Skeletal muscle satellite cell (primary cell): ENCODE measurements at regions not wholly inside any gene's neighbourhood (a gene's known extent, or its start where the extent isn't known, plus 50 kb on each side); places are given as distances from the start of the nearest gene placed in this dataset.

Source experiments
- H3K27me3 ChIP-seq: 2 replicates; pipeline ENCODE4 v1.7.0; 2013; ENCODE audit warnings: low read length; ENCODE audit not compliant: control insufficient read depth, insufficient read depth
- H3K36me3 ChIP-seq: 2 replicates; pipeline ENCODE4 v1.7.0; 2013; ENCODE audit warnings: mild to moderate bottlenecking, control low read depth, low read length; ENCODE audit not compliant: insufficient read depth
- H3K4me1 ChIP-seq: 2 replicates; pipeline ENCODE4 v1.7.0; 2013; ENCODE audit warnings: low read length; ENCODE audit not compliant: control insufficient read depth, insufficient read depth
- H3K4me2 ChIP-seq: 2 replicates; pipeline ENCODE4 v1.7.0; 2013; ENCODE audit warnings: mild to moderate bottlenecking, low read length
- H3K4me3 ChIP-seq: 2 replicates; pipeline ENCODE4 v1.7.0; 2013; ENCODE audit warnings: low read length
- H3K9ac ChIP-seq: 2 replicates; pipeline ENCODE4 v1.7.0; 2013; ENCODE audit warnings: mild to moderate bottlenecking, low read depth, low read length, moderate library complexity
- H3K9me3 ChIP-seq: replicated peaks from 2 replicates; pipeline ENCODE4 v1.7.0; 2013; ENCODE audit warnings: mild to moderate bottlenecking, control low read depth, low read length

DNA sequence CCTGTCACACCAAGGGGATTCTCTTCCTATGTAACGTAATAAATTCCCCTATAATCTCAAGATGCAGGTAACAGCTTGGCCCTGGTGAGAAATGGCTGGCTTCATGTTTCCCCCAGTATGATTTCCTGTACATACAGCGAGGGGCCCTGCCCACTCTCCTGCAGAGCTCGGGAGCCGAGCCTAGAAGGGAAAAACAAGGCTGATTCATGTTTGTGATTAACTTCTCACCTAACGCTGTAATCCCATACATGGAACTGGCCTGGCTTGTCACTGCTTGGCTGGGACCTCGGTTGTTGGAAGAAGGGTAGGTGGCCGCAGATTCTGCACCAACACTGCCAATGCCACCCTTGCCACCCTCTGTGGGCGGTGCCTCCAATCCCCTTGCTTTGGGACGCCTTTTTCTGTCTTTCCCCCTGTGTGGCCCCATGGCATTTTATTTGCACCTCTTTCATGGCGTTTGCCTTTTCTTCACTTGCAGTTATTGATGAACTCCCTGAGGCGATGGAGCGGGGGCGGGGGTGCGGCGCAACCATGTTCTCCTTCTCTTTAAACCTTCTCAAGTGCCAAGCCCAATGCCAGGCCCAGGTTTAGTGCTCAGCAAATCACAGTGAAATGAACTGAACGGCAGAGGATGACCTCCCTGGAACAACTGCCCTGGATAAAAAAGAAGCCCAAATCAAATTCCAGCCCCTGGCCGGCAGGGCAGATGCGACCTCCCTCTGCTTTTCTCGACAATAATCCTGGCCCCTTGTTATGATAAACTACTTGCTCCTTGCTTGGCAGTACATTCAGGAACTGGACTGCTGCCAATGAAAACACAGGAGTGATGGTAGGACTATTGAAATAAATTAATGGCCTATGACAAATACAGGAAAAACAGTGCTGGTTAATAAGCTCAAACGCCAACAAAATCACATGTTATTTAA is 108.1 kb downstream of the TMEM174 start:
- Histone ChIP-seq H3K4me1 (peaks cover 13% of the 10 kb centered on the region), H3K9me3 (no peaks in the 10 kb centered on the region), H3K36me3 (no peaks in the 10 kb centered on the region), H3K27me3 (peaks cover 34% of the 10 kb centered on the region), H3K4me3 (no peak overlapping the region), H3K4me2 (no peak overlapping the region), H3K9ac (no peak overlapping the region)

- H3K9me3 ChIP-seq = no peaks in the 10 kb centered on the region
- H3K4me3 ChIP-seq = no peak overlapping the region
- H3K36me3 ChIP-seq = no peaks in the 10 kb centered on the region
- peaks cover 40% of the 10 kb centered on the region for H3K27me3 ChIP-seq
- peaks cover 13% of the 10 kb centered on the region for H3K4me1 ChIP-seq
- H3K9ac ChIP-seq = no peak overlapping the region
- no peak overlapping the region for H3K4me2 ChIP-seq
Observed at GRCh38 chr5:73280386-73280785, 107.4 kb downstream of the TMEM174 start.

DNA sequence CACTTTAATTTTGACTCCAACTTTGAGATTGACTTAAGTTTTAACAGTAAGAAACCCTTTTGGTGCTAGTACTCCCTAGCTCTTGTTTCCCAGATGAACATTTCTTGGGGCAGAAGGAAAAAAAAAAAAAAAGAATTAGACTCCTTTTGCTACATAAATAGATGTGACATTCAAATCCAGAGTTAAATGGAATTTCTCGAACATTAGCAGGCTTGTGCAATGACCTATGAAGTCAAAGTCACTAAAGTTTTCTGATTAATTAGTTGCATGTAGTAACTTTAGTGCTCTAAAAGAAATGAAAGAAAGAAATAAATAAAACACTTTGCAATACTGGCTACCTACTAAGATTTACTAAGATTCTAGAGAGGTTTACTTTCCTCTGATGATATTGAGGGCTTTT is 106.8 kb downstream of the TMEM174 start:
- no peak overlapping the region for H3K4me2 ChIP-seq
- H3K4me1 ChIP-seq = peaks cover 16% of the 10 kb centered on the region
- peaks cover 38% of the 10 kb centered on the region for H3K27me3 ChIP-seq
- H3K9me3 ChIP-seq = no peaks in the 10 kb centered on the region
- H3K9ac ChIP-seq = no peak overlapping the region
- H3K36me3 ChIP-seq = no peaks in the 10 kb centered on the region
- no peak overlapping the region for H3K4me3 ChIP-seq

GRCh38 chr5:73278693-73279092 is 105.7 kb downstream of the TMEM174 start:
- Histone ChIP-seq H3K4me2 (no peak overlapping the region), H3K27me3 (peaks cover 42% of the 10 kb centered on the region), H3K36me3 (no peaks in the 10 kb centered on the region), H3K9ac (no peak overlapping the region), H3K4me3 (no peak overlapping the region), H3K4me1 (peaks cover 19% of the 10 kb centered on the region), H3K9me3 (no peaks in the 10 kb centered on the region)

DNA sequence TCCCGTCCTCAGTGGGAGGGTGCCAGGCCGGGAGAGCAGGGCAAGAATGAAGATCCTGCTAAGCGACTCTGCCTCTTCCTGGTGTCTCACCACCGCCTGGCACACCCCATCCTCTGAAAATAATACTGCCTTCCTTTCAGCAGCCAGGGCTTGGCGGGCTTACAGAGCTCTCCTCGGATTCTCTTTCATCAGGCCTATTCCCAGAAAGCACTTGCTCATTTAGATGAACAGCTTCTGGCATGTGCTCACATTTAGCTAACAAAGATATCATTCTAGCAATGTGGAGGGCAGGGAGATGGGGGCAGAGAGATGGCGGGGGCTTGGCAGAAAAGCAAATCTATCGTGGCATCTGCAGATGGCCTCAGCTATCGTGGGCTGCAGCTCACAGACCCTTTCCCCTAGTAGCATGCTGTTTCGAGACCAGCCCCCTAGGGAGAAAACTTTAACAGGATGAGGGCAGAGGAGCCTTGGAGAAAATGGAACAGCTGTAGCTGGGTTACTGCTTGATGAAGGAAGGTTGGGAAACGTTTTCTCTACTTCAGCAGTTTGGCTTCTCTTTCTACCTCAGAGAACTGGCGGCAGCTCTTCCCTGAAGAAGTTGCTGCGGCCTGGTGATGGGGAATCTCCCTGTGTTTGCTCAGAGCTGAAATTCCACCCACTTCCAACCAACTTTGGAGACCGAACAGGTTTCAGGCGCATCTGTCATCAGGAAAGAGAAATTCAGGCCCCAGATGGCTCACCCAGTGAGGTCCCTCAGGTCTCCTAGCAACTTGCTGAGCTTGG is 102.1 kb downstream of the TMEM174 start:
- peaks cover 52% of the 10 kb centered on the region for H3K27me3 ChIP-seq
- peaks cover 6% of the 10 kb centered on the region for H3K4me1 ChIP-seq
- no peak overlapping the region for H3K4me3 ChIP-seq
- H3K9me3 ChIP-seq = no peaks in the 10 kb centered on the region
- H3K4me2 ChIP-seq = no peak overlapping the region
- no peak overlapping the region for H3K9ac ChIP-seq
- no peaks in the 10 kb centered on the region for H3K36me3 ChIP-seq

DNA sequence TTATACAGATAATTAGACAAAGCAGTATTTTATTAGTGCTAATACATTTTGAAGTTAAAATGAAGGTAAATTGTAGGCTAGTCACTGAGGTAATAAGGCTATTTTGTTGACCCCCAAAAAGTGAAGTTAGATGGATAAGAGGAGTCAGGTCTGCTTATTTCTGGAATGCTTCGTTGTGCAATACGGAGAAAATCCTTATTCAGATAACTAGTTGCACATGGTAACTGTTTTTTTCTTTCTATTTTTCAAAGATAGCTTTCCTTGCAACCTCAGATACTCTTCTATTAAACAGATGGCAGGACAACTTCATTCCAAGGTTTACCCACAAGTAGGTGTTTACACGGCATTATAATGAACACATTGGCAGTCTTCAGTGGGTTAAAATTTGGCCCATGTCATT is 101.1 kb downstream of the TMEM174 start:
- Histone ChIP-seq H3K4me1 (peaks cover 6% of the 10 kb centered on the region), H3K9ac (no peak overlapping the region), H3K27me3 (peaks cover 49% of the 10 kb centered on the region), H3K4me2 (no peak overlapping the region), H3K4me3 (no peak overlapping the region), H3K36me3 (no peaks in the 10 kb centered on the region), H3K9me3 (no peaks in the 10 kb centered on the region)

- H3K9ac ChIP-seq = no peak overlapping the region
- H3K27me3 ChIP-seq = peaks cover 49% of the 10 kb centered on the region
- no peak overlapping the region for H3K4me3 ChIP-seq
- H3K9me3 ChIP-seq = no peaks in the 10 kb centered on the region
- H3K4me1 ChIP-seq = peaks cover 6% of the 10 kb centered on the region
- H3K36me3 ChIP-seq = no peaks in the 10 kb centered on the region
- no peak overlapping the region for H3K4me2 ChIP-seq
Observed at GRCh38 chr5:73273379-73274050, 100.5 kb downstream of the TMEM174 start.

DNA sequence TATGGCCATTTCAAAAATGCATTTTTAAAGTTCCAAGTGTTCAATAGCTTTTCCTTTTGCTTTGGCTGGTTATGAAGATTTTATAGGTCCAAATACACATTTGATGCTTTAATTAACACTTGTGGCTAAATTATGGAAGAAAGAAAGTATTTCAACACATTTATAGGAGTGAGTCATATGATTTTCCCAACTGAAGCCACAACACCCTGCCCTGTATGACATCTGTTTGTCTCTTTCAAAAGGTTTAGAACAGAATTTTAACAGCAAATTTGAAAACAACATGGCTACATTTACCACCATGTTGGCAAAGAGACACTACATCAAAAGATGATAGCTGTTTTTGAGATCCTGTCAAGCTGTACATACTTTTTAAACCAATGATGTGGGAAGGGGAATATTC is 99.4 kb downstream of the TMEM174 start:
- H3K9me3 ChIP-seq = no peaks in the 10 kb centered on the region
- H3K4me2 ChIP-seq = no peak overlapping the region
- H3K4me1 ChIP-seq = peaks cover 6% of the 10 kb centered on the region
- no peak overlapping the region for H3K9ac ChIP-seq
- no peak overlapping the region for H3K4me3 ChIP-seq
- peaks cover 48% of the 10 kb centered on the region for H3K27me3 ChIP-seq
- H3K36me3 ChIP-seq = no peaks in the 10 kb centered on the region

GRCh38 chr5:73268826-73269225 is 95.8 kb downstream of the TMEM174 start:
- H3K4me3 ChIP-seq = no peak overlapping the region
- peaks cover 33% of the 10 kb centered on the region for H3K27me3 ChIP-seq
- H3K9ac ChIP-seq = no peak overlapping the region

GRCh38 chr5:73267766-73268435 is 94.9 kb downstream of the TMEM174 start:
- Histone ChIP-seq H3K9ac (no peak overlapping the region), H3K9me3 (no peaks in the 10 kb centered on the region), H3K4me1 (no peaks in the 10 kb centered on the region), H3K36me3 (no peaks in the 10 kb centered on the region), H3K4me3 (no peak overlapping the region), H3K4me2 (no peak overlapping the region), H3K27me3 (peaks cover 29% of the 10 kb centered on the region)

More at GRCh38 chr5:73268826-73269225, 95.8 kb downstream of the TMEM174 start:
- Histone ChIP-seq H3K4me1 (no peaks in the 10 kb centered on the region), H3K36me3 (no peaks in the 10 kb centered on the region), H3K4me2 (no peak overlapping the region), H3K9me3 (no peaks in the 10 kb centered on the region)
